ENCODE measurements at regions not wholly inside any gene's neighbourhood (a gene's known extent, or its start where the extent isn't known, plus 50 kb on each side); places are given as distances from the start of the nearest gene placed in this dataset.

DNA sequence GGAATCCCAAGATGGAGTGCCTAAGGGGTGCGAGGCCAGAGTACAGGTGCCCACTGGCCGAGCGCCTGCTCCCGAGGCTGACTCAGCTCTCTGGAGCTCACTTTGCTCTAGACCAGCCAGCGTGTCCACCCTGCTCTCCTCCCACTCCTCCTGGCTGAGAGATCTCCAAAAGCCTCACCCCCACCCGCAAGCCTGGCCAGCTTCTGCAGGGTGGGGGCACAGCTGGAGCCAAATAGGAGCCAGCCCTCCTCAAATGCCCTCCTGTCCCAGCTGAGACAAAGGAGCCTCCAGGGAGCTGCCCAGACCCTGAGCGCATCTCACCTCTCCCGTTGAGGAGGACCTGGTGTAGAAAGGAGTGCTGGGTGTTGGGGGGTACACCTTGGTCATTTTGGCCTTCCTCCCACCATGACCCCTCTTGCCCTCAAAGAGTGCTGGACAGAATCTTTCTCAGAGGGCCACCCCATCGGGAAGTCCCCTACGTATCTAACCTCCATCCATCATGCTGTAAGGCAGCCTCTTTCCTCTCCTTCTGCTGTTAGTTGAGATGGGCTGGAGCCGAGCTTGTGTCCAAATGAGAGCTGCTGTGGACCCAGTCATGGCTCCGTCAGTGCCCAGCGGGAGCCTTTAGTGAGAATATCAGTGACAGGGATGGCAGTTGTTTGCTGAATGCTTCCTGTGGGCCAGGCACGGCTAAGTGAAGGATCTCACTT is 123.9 kb upstream of the VSTM2B start:
- CTCF ChIA-PET, result no interaction called here
- H3K9me3 ChIP-seq (ENCODE audit: low read depth, low read length, poor library complexity, severe bottlenecking), result no peaks in the 10 kb centered on the region
- no peaks in the 10 kb centered on the region for H3K27me3 ChIP-seq (replicated peaks; ENCODE audit: insufficient read depth, low read depth, low read length, poor library complexity)
- POLR2A ChIA-PET (ENCODE audit: low non-redundant PET), result no interaction called here
- BruUV-seq (replicated peaks), result no TSS peak
- no peak for DNase-seq (ENCODE audit: low spot score)
- H3K4me3 ChIP-seq (ENCODE audit: low read depth, low read length, poor library complexity, severe bottlenecking), result no peak overlapping the region
- H3K36me3 ChIP-seq (ENCODE audit: insufficient read depth, low read length, poor library complexity, severe bottlenecking), result no peaks in the 10 kb centered on the region
- H3K27ac ChIP-seq (ENCODE audit: low read depth, low read length, poor library complexity, severe bottlenecking), result no peak overlapping the region
- intact Hi-C loops (cut with micrococcal nuclease; ENCODE audit: unreplicated experiment), result no loop called here
- no peaks in the 10 kb centered on the region for H3K4me1 ChIP-seq (ENCODE audit: insufficient read depth, low read length, poor library complexity, severe bottlenecking)
- TF ChIP-seq, protein P1, sequence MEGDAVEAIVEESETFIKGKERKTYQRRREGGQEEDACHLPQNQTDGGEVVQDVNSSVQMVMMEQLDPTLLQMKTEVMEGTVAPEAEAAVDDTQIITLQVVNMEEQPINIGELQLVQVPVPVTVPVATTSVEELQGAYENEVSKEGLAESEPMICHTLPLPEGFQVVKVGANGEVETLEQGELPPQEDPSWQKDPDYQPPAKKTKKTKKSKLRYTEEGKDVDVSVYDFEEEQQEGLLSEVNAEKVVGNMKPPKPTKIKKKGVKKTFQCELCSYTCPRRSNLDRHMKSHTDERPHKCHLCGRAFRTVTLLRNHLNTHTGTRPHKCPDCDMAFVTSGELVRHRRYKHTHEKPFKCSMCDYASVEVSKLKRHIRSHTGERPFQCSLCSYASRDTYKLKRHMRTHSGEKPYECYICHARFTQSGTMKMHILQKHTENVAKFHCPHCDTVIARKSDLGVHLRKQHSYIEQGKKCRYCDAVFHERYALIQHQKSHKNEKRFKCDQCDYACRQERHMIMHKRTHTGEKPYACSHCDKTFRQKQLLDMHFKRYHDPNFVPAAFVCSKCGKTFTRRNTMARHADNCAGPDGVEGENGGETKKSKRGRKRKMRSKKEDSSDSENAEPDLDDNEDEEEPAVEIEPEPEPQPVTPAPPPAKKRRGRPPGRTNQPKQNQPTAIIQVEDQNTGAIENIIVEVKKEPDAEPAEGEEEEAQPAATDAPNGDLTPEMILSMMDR (conservative IDR thresholded peaks at IDR 0.05; ENCODE audit: low read depth, low read length), result no peak
- TF ChIP-seq EZH2 (IDR thresholded peaks at IDR 0.05; ENCODE audit: borderline replicate concordance, low read depth, low read length, poor library complexity, severe bottlenecking), result no peak

DNA sequence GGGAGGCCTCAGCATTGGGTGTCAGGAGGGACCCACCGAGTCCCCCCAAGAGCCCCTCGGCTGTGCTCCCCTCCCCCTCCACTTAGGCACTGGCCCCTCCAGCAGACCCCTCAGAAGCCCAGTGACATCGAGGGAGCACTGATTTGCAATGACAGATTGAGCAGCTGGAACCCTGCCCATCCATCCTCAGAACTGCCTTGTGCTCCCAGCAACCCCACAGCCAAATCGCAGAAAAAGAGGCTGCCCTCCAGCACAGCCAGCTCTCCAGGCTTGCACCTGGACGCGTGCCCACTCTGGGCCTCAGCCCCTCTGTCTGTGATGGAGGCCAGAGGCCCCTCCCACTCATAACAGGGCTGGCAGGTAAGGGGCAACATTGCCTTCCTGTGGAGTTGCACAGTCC is 123.2 kb upstream of the VSTM2B start:
- Histone ChIP-seq H3K4me3 (ENCODE audit: low read depth, low read length, poor library complexity, severe bottlenecking) (no peak overlapping the region), H3K36me3 (ENCODE audit: insufficient read depth, low read length, poor library complexity, severe bottlenecking) (no peaks in the 10 kb centered on the region), H3K4me1 (ENCODE audit: insufficient read depth, low read length, poor library complexity, severe bottlenecking) (no peaks in the 10 kb centered on the region), H3K9me3 (ENCODE audit: low read depth, low read length, poor library complexity, severe bottlenecking) (no peaks in the 10 kb centered on the region), H3K27ac (ENCODE audit: low read depth, low read length, poor library complexity, severe bottlenecking) (no peak overlapping the region), H3K27me3 (replicated peaks; ENCODE audit: insufficient read depth, low read depth, low read length, poor library complexity) (no peaks in the 10 kb centered on the region)
- CTCF ChIA-PET, result no interaction called here
- intact Hi-C loops (cut with micrococcal nuclease; ENCODE audit: unreplicated experiment), result no loop called here
- BruUV-seq (replicated peaks), result no TSS peak
- POLR2A ChIA-PET (ENCODE audit: low non-redundant PET), result no interaction called here
- TF ChIP-seq EZH2 (IDR thresholded peaks at IDR 0.05; ENCODE audit: borderline replicate concordance, low read depth, low read length, poor library complexity, severe bottlenecking), result no peak
- TF ChIP-seq, protein P1 (conservative IDR thresholded peaks at IDR 0.05; ENCODE audit: low read depth, low read length), result no peak
- no peak for DNase-seq (ENCODE audit: low spot score)

DNA sequence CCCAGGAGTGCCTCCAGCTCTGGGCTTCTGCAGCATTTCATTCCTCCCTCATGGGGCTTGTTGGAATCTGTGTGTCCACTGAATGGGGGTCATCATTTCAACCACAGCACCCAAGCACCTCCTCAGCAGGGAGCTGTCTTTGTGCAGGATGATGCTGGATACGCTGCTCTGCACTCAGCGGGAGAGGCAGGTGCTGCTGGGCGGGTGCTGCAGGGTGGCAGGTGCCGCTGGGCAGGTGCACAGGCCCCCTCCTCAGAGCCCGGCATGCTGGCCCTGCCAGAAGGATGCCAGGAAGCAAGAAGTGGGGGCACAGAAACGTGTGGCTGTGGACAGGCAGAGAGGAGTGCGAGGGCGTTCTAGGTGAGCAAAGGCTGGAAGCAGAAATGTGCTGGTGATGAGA is 121.8 kb upstream of the VSTM2B start:
- Histone ChIP-seq H3K36me3 (ENCODE audit: insufficient read depth, low read length, poor library complexity, severe bottlenecking) (no peaks in the 10 kb centered on the region), H3K27me3 (replicated peaks; ENCODE audit: insufficient read depth, low read depth, low read length, poor library complexity) (no peaks in the 10 kb centered on the region), H3K27ac (ENCODE audit: low read depth, low read length, poor library complexity, severe bottlenecking) (no peak overlapping the region), H3K9me3 (ENCODE audit: low read depth, low read length, poor library complexity, severe bottlenecking) (no peaks in the 10 kb centered on the region), H3K4me1 (ENCODE audit: insufficient read depth, low read length, poor library complexity, severe bottlenecking) (no peaks in the 10 kb centered on the region), H3K4me3 (ENCODE audit: low read depth, low read length, poor library complexity, severe bottlenecking) (no peak overlapping the region)
- BruUV-seq (replicated peaks), result no TSS peak
- TF ChIP-seq, protein P1 (conservative IDR thresholded peaks at IDR 0.05; ENCODE audit: low read depth, low read length), result no peak
- TF ChIP-seq EZH2 (IDR thresholded peaks at IDR 0.05; ENCODE audit: borderline replicate concordance, low read depth, low read length, poor library complexity, severe bottlenecking), result no peak
- DNase-seq (ENCODE audit: low spot score), result no peak
- intact Hi-C loops (cut with micrococcal nuclease; ENCODE audit: unreplicated experiment), result no loop called here
- CTCF ChIA-PET, result no interaction called here
- POLR2A ChIA-PET (ENCODE audit: low non-redundant PET), result no interaction called here

Measured in A673 (cell line).